PFSK-1 (cell line): ENCODE measurements at regions not wholly inside any gene's neighbourhood (a gene's known extent, or its start where the extent isn't known, plus 50 kb on each side); places are given as distances from the start of the nearest gene placed in this dataset.

ENCODE experiments used
- FOXP2 ChIP-seq: optimal IDR thresholded peaks from 2 replicates; pipeline ENCODE3; 2011; ENCODE audit warnings: borderline replicate concordance, control low read depth, inconsistent platforms; ENCODE audit not compliant: insufficient read depth; ENCODE audit errors: extremely low read length, extremely low read depth
- POLR2AphosphoS5 ChIP-seq: IDR thresholded peaks from 2 replicates; pipeline ENCODE4 v1.6.1; 2012; ENCODE audit warnings: low read depth, mild to moderate bottlenecking, control low read depth, low read length, moderate library complexity
- SIN3A ChIP-seq: IDR thresholded peaks from 2 replicates; pipeline ENCODE4 v1.6.1; 2012; ENCODE audit warnings: mild to moderate bottlenecking, low read length, moderate library complexity, borderline replicate concordance; ENCODE audit not compliant: insufficient read depth
- TAF1 ChIP-seq: IDR thresholded peaks from 2 replicates; pipeline ENCODE4 v1.6.1; 2012; ENCODE audit warnings: low read length, control low read depth, borderline replicate concordance; ENCODE audit not compliant: insufficient read depth
- TF ChIP-seq, protein P1 (sequence below), 2 experiments: IDR thresholded peaks; 2 replicates each; pipeline versions ENCODE4 v1.6.1 to v1.8.0; 2011 to 2012; ENCODE audit warnings: low read depth in 2 of 2, low read length in 2 of 2, control low read depth in 1 of 2, inconsistent platforms in 1 of 2, mild to moderate bottlenecking in 1 of 2, moderate library complexity in 1 of 2; ENCODE audit not compliant: insufficient read depth in 1 of 2

DNA sequence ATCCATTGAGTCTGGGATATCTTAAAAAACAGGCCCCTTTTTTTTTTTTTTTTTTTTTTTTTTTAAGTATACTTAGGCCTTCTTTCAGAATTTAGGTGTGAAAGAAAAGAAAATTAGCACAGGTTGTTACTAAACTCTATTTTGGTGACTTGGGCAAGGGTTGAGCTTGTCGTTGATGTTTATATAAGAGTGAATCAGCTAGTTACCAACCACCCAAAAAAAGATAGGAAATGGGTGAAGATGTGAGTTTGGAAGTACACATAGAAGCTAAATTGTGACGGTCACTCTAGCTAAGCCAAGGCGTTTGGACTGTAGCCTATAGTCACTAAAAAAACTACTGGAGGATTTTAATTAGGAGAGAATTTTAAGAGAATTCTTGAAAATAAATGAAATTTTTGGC is 1247.2 kb downstream of the AACS start:
- TF ChIP-seq FOXP2 (no peak), TAF1 (no peak), SIN3A (no peak)

DNA sequence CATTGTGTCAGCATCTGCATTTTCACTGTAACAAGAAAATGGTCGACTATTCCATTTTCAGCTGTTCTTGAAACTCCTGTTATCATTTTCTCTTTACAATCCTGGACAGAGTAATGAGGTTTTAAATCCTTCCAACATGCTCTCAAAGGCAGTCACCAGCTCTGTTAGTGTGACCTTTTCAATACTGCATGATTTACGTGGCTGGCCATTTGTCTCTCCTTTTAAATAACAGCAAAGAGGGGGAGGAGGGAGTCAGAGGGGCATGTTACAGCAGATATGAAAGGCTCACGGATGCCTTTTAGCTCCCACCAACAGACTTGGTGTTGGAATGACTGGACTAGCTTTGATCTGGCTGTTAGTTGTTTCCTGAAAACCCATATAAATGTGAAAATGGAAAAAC is 1251.2 kb downstream of the AACS start:
- TF ChIP-seq TAF1: no peak
- no peak for TF ChIP-seq FOXP2
- TF ChIP-seq, protein P1, sequence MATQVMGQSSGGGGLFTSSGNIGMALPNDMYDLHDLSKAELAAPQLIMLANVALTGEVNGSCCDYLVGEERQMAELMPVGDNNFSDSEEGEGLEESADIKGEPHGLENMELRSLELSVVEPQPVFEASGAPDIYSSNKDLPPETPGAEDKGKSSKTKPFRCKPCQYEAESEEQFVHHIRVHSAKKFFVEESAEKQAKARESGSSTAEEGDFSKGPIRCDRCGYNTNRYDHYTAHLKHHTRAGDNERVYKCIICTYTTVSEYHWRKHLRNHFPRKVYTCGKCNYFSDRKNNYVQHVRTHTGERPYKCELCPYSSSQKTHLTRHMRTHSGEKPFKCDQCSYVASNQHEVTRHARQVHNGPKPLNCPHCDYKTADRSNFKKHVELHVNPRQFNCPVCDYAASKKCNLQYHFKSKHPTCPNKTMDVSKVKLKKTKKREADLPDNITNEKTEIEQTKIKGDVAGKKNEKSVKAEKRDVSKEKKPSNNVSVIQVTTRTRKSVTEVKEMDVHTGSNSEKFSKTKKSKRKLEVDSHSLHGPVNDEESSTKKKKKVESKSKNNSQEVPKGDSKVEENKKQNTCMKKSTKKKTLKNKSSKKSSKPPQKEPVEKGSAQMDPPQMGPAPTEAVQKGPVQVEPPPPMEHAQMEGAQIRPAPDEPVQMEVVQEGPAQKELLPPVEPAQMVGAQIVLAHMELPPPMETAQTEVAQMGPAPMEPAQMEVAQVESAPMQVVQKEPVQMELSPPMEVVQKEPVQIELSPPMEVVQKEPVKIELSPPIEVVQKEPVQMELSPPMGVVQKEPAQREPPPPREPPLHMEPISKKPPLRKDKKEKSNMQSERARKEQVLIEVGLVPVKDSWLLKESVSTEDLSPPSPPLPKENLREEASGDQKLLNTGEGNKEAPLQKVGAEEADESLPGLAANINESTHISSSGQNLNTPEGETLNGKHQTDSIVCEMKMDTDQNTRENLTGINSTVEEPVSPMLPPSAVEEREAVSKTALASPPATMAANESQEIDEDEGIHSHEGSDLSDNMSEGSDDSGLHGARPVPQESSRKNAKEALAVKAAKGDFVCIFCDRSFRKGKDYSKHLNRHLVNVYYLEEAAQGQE (IDR thresholded peaks at IDR 0.05; ENCODE audit: insufficient read depth in 1 of 2, low read depth in 2 of 2, low read length in 2 of 2): no peak
- TF ChIP-seq POLR2AphosphoS5: no peak
- TF ChIP-seq SIN3A: no peak

DNA sequence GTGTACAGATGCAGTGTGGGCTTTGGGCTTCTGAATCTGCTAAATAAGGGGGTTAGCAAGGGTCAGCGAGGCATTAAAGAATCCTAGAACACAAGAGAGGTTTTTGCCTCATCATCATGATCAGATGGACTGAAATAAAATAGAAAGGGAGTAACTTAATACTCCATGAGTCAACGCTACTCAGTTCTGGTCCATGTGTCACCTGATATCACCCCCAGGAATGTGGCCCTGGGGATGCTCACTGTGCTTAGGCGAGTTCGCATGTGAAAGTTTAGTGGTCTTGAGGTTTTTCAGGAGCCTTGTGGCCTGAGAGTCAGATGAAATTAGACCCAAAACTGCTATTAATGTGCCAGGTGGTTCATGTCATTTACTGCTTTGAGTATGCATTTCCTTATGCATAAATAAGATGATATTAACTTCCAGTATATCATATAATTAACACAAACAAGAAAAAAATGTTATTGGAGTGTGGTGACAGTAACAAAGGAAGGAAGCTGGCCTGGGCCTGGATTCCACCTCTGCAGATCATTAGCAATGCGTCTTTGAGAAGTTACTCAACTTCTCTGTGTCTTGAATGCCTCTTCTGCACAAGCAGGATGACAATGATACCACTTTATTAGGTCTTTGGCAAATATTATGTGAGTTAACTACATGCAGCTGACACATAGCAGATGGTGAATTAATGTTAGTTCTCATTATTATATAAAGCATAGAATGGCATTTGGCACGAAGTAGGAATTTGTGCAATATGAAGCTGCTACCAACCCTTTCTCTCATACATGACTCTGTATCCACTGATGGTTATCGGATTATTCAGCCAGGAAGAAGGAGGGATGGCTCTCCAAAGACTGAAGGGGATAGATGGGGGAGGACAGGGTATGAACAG is 1272.6 kb downstream of the AACS start:
- no peak for TF ChIP-seq TAF1
- no peak for TF ChIP-seq POLR2AphosphoS5
- no peak for TF ChIP-seq FOXP2
- no peak for TF ChIP-seq SIN3A
- TF ChIP-seq, protein P1 (IDR thresholded peaks at IDR 0.05; ENCODE audit: insufficient read depth in 1 of 2, low read depth in 2 of 2, low read length in 2 of 2): no peak

DNA sequence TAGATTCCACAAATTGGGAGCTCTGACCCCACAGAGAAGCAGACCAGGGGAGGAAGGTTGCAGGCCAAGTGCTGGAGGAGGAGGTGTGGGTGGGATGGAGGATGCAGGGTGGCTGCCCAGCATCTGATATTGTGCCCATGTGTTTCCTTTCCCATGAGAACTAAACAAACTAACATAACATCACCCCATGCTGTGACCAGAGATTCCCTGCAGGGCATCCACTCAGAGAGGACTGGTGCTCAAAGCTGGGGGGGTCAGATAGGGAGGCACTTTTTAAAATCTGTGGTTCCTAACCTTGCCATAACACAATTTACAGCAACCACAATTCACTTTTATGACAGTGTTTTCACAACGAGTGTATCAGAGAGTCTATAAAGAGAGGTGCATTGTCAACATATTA is 1277.6 kb downstream of the AACS start:
- no peak for TF ChIP-seq POLR2AphosphoS5
- TF ChIP-seq SIN3A: no peak
- TF ChIP-seq TAF1: no peak
- TF ChIP-seq FOXP2: no peak
- TF ChIP-seq, protein P1 (IDR thresholded peaks at IDR 0.05; ENCODE audit: insufficient read depth in 1 of 2, low read depth in 2 of 2, low read length in 2 of 2): no peak

DNA sequence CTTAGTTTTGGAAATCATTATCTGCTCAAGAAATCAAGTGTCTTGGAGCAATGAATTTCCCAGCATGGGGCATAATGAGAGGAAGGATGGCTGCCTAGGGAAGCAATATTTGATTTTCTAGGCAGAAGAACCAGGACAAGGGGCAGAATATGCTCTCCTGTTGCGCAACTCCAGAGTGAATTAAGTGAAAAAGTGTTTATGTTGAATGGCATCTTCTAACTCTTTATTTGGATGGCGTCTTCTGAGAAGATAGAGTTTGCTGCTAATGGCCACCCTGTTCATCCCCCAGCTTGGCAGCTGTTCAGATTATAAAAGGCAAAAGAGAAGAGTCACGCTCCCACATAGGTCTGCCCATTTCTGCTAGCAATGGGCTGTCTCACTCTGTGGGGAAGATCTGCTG is 1278.1 kb downstream of the AACS start:
- TF ChIP-seq TAF1 (no peak), POLR2AphosphoS5 (no peak), FOXP2 (no peak), SIN3A (no peak)
- TF ChIP-seq, protein P1 (IDR thresholded peaks at IDR 0.05; ENCODE audit: insufficient read depth in 1 of 2, low read depth in 2 of 2, low read length in 2 of 2): no peak
